H9 (cell line): ENCODE measurements at regions not wholly inside any gene's neighbourhood (a gene's known extent, or its start where the extent isn't known, plus 50 kb on each side); places are given as distances from the start of the nearest gene placed in this dataset.

Experiments used
- DNase-seq: peaks from one replicate; pipeline ENCODE4 v3.0.0-alpha.2; 2017
- H2AFZ ChIP-seq: one replicate; pipeline ENCODE4 v1.6.1; 2013; ENCODE audit warnings: mild to moderate bottlenecking, low read length, control low read depth, moderate library complexity
- H2AK5ac ChIP-seq: 2 replicates; pipeline ENCODE4 v1.6.1; 2013; ENCODE audit warnings: low read length, control low read depth, mixed read lengths; ENCODE audit not compliant: insufficient read length
- H2BK120ac ChIP-seq: one replicate; pipeline ENCODE4 v1.6.1; 2013; ENCODE audit warnings: low read depth, mild to moderate bottlenecking, low read length, control low read depth, inconsistent platforms; ENCODE audit not compliant: poor library complexity, severe bottlenecking
- H2BK12ac ChIP-seq: 2 replicates; pipeline ENCODE4 v1.6.1; 2013; ENCODE audit warnings: low read length, control low read depth, mixed read lengths, low read depth; ENCODE audit not compliant: insufficient read length
- H2BK15ac ChIP-seq: 2 replicates; pipeline ENCODE4 v1.6.1; 2013; ENCODE audit warnings: low read depth, low read length, control low read depth
- H2BK20ac ChIP-seq: one replicate; pipeline ENCODE4 v1.6.1; 2013; ENCODE audit warnings: low read depth, mild to moderate bottlenecking, low read length, control low read depth, inconsistent platforms; ENCODE audit not compliant: poor library complexity, severe bottlenecking
- H2BK5ac ChIP-seq: 2 replicates; pipeline ENCODE4 v1.6.1; 2013; ENCODE audit warnings: low read length, control low read depth, mixed read lengths; ENCODE audit not compliant: insufficient read length
- H3K14ac ChIP-seq: 2 replicates; pipeline ENCODE4 v1.6.1; 2013; ENCODE audit warnings: low read length, control low read depth; ENCODE audit not compliant: insufficient read depth
- H3K18ac ChIP-seq: 2 replicates; pipeline ENCODE4 v1.6.1; 2013; ENCODE audit warnings: low read depth, mild to moderate bottlenecking, mixed read lengths, low read length, control low read depth; ENCODE audit not compliant: insufficient read length
- H3K23ac ChIP-seq: 2 replicates; pipeline ENCODE4 v1.6.1; 2013; ENCODE audit warnings: low read length, control low read depth, mixed read lengths, low read depth; ENCODE audit not compliant: insufficient read length
- H3K23me2 ChIP-seq: 2 replicates; pipeline ENCODE4 v1.6.1; 2013; ENCODE audit warnings: low read depth, mild to moderate bottlenecking, mixed read lengths, low read length, control low read depth; ENCODE audit not compliant: insufficient read length, poor library complexity, severe bottlenecking
- H3K27ac ChIP-seq: 2 replicates; pipeline ENCODE4 v1.5.1; 2013; ENCODE audit warnings: low read length, control low read depth, mixed read lengths, low read depth; ENCODE audit not compliant: insufficient read length
- H3K27me3 ChIP-seq: 2 replicates; pipeline ENCODE4 v1.6.1; 2013; ENCODE audit warnings: low read length, control low read depth, inconsistent platforms; ENCODE audit not compliant: insufficient read depth
- H3K4ac ChIP-seq: 2 replicates; pipeline ENCODE4 v1.6.1; 2013; ENCODE audit warnings: low read depth, mild to moderate bottlenecking, control low read depth, inconsistent platforms, low read length, moderate library complexity
- H3K4me1 ChIP-seq: 2 replicates; pipeline ENCODE4 v1.6.1; 2013; ENCODE audit warnings: low read length, control low read depth, inconsistent platforms; ENCODE audit not compliant: insufficient read depth
- H3K4me2 ChIP-seq: 2 replicates; pipeline ENCODE4 v1.6.1; 2013; ENCODE audit warnings: low read length, control low read depth, mixed read lengths; ENCODE audit not compliant: insufficient read length, insufficient read depth
- H3K56ac ChIP-seq: 2 replicates; pipeline ENCODE4 v1.6.1; 2013; ENCODE audit warnings: low read depth, mild to moderate bottlenecking, mixed read lengths, low read length, control low read depth; ENCODE audit not compliant: insufficient read length
- H3K79me1 ChIP-seq: 2 replicates; pipeline ENCODE4 v1.6.1; 2013; ENCODE audit warnings: low read depth, mild to moderate bottlenecking, moderate library complexity, low read length, control low read depth, inconsistent platforms; ENCODE audit not compliant: insufficient read depth, poor library complexity, severe bottlenecking
- H3K79me2 ChIP-seq: 2 replicates; pipeline ENCODE4 v1.6.1; 2013; ENCODE audit warnings: low read length, control low read depth, inconsistent platforms; ENCODE audit not compliant: insufficient read depth
- H3K9ac ChIP-seq: 2 replicates; pipeline ENCODE4 v1.6.1; 2013; ENCODE audit warnings: low read length, control low read depth, mixed read lengths; ENCODE audit not compliant: insufficient read length; ENCODE audit errors: extremely low read depth
- H3K9me3 ChIP-seq: one replicate; pipeline ENCODE4 v1.6.1; 2013; ENCODE audit warnings: low read depth, low read length, inconsistent platforms; ENCODE audit not compliant: control insufficient read depth
- H3T11ph ChIP-seq: one replicate; pipeline ENCODE4 v1.6.1; 2013; ENCODE audit warnings: mild to moderate bottlenecking, low read length, control low read depth, inconsistent platforms
- H4K20me1 ChIP-seq: one replicate; pipeline ENCODE4 v1.6.1; 2013; ENCODE audit not compliant: control insufficient read depth, insufficient read length, insufficient read depth
- H4K5ac ChIP-seq: 2 replicates; pipeline ENCODE4 v1.6.1; 2013; ENCODE audit warnings: low read depth, mild to moderate bottlenecking, mixed read lengths, low read length, control low read depth; ENCODE audit not compliant: insufficient read length
- H4K8ac ChIP-seq: replicated peaks from 2 replicates; pipeline ENCODE4 v1.6.1; 2013; ENCODE audit warnings: low read length, control low read depth, mixed read lengths, low read depth; ENCODE audit not compliant: insufficient read length
- H4K91ac ChIP-seq: 2 replicates; pipeline ENCODE4 v1.6.1; 2013; ENCODE audit warnings: low read depth, mild to moderate bottlenecking, moderate library complexity, mixed read lengths, low read length, control low read depth; ENCODE audit not compliant: insufficient read length
- H3K27ac Mint-ChIP-seq, 3 experiments: 2 replicates in 2 of 3; 3 replicates in 1 of 3; pipeline ENCODE4 v1.8.0; 2020 to 2021; ENCODE audit warnings: mixed read lengths in 3 of 3, mild to moderate bottlenecking in 1 of 3, moderate library complexity in 1 of 3
- H3K27me3 Mint-ChIP-seq: 2 replicates; pipeline ENCODE4 v1.8.0; 2021; ENCODE audit warnings: low read depth, mild to moderate bottlenecking, moderate library complexity, mixed read lengths
- H3K36me3 Mint-ChIP-seq, 3 experiments: 2 replicates in 2 of 3; 3 replicates in 1 of 3; pipeline ENCODE4 v1.8.0; 2020 to 2021; ENCODE audit warnings: low read depth in 3 of 3, mixed read lengths in 3 of 3; ENCODE audit not compliant: insufficient read depth in 1 of 3
- H3K4me1 Mint-ChIP-seq, 2 experiments: 2 replicates each; pipeline ENCODE4 v1.8.0; 2020; ENCODE audit warnings: mixed read lengths in 2 of 2
- H3K4me3 Mint-ChIP-seq, 2 experiments: 2 replicates in 1 of 2; 3 replicates in 1 of 2; pipeline ENCODE4 v1.8.0; 2020 to 2021; ENCODE audit warnings: mild to moderate bottlenecking in 2 of 2, mixed read lengths in 2 of 2, moderate library complexity in 1 of 2
- H3K9me3 Mint-ChIP-seq, 2 experiments: 2 replicates in 1 of 2; 3 replicates in 1 of 2; pipeline ENCODE4 v1.8.0; 2020; ENCODE audit warnings: mild to moderate bottlenecking in 2 of 2, mixed read lengths in 2 of 2, moderate library complexity in 1 of 2
- WGBS: extraction: QIAGEN DNeasy Blood & Tissue Kit; methylation state at CpG from one replicate; pipeline ENCODE4 v1.1.7; 2013; ENCODE audit warnings: missing lambda C conversion rate, low lambda C conversion rate, mixed read lengths; ENCODE audit not compliant: insufficient read length; ENCODE audit errors: extremely low coverage; 5-methylcytosine and 5-hydroxymethylcytosine counted together
- TF ChIP-seq, protein P1 (sequence below): fragments of 200-600 bp; sonication (generic); conservative IDR thresholded peaks from 3 replicates; pipeline ENCODE4 v1.8.0; 2021; ENCODE audit warnings: antibody characterized with exemption, mild to moderate bottlenecking

GRCh38 chr2:45275806-45276205, 266.6 kb upstream of the SIX2 start:
- Histone ChIP-seq H3K4ac (no peak overlapping the region), H3K4me2 (no peak overlapping the region), H2BK120ac (no peak overlapping the region), H3K23me2 (no peaks in the 10 kb centered on the region), H2BK5ac (no peak overlapping the region), H3K27ac (no peak overlapping the region), H3K79me1 (no peaks in the 10 kb centered on the region), H3K79me2 (no peaks in the 10 kb centered on the region), H3K9me3 (no peaks in the 10 kb centered on the region), H3K27me3 (no peaks in the 10 kb centered on the region), H3K4me1 (peaks cover 2% of the 10 kb centered on the region; the same call in 1 of the 2 replicates), H4K5ac (no peak overlapping the region), H2AFZ (no peak overlapping the region), H3K23ac (no peak overlapping the region), H4K91ac (no peak overlapping the region), H3K56ac (no peak overlapping the region), H2AK5ac (no peak overlapping the region), H3K9ac (no peak overlapping the region), H4K8ac (no peak overlapping the region), H2BK15ac (no peak overlapping the region), H3K18ac (no peak overlapping the region), H3K14ac (no peak overlapping the region), H3T11ph (no peak overlapping the region), H4K20me1 (no peaks in the 10 kb centered on the region), H2BK20ac (no peak overlapping the region), H2BK12ac (no peak overlapping the region)
- WGBS, result no CpG with 5 or more reads among the region's 1 CpG
- Mint-ChIP-seq H3K4me1 (peaks cover 25 to 30% of the 10 kb centered on the region in 2 experiments), H3K27me3 (peaks cover 14% of the 10 kb centered on the region), H3K27ac (no peak overlapping the region), H3K4me3 (no peak overlapping the region), H3K9me3 (no peaks in the 10 kb centered on the region), H3K36me3 (peaks cover 0 to 2% (median 0%) of the 10 kb centered on the region in 3 experiments; a peak in 1 of 7 replicates)
- no peak for DNase-seq
- TF ChIP-seq, protein P1, sequence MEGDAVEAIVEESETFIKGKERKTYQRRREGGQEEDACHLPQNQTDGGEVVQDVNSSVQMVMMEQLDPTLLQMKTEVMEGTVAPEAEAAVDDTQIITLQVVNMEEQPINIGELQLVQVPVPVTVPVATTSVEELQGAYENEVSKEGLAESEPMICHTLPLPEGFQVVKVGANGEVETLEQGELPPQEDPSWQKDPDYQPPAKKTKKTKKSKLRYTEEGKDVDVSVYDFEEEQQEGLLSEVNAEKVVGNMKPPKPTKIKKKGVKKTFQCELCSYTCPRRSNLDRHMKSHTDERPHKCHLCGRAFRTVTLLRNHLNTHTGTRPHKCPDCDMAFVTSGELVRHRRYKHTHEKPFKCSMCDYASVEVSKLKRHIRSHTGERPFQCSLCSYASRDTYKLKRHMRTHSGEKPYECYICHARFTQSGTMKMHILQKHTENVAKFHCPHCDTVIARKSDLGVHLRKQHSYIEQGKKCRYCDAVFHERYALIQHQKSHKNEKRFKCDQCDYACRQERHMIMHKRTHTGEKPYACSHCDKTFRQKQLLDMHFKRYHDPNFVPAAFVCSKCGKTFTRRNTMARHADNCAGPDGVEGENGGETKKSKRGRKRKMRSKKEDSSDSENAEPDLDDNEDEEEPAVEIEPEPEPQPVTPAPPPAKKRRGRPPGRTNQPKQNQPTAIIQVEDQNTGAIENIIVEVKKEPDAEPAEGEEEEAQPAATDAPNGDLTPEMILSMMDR, result no peak
